ENCODE measurements at regions not wholly inside any gene's neighbourhood (a gene's known extent, or its start where the extent isn't known, plus 50 kb on each side); places are given as distances from the start of the nearest gene placed in this dataset.

DNA sequence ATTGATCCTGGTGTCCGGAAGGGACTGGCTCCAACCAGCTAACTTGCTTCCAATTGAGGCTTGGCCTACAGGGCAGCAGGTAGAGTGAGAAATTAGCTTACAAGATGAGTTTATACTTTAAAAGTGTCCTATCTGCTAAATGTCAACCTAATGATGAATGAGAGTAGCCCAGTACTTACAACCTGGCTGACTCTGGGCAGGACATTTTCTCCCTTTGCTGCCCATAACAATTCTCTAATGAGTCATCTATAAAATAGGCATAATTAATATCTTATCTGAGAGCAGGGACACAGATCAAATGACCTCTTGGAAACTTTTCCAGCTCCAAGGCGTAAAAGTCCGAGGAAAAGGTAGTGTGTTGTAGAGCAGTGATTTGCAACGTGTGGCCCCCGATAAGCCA, 398.4 kb upstream of the BOD1L1 start:
- H3K27ac ChIP-seq, result no peak overlapping the region
- H3K27me3 ChIP-seq, result no peaks in the 10 kb centered on the region
- no peaks in the 10 kb centered on the region for H3K9me3 ChIP-seq
- TF ChIP-seq, protein P1, sequence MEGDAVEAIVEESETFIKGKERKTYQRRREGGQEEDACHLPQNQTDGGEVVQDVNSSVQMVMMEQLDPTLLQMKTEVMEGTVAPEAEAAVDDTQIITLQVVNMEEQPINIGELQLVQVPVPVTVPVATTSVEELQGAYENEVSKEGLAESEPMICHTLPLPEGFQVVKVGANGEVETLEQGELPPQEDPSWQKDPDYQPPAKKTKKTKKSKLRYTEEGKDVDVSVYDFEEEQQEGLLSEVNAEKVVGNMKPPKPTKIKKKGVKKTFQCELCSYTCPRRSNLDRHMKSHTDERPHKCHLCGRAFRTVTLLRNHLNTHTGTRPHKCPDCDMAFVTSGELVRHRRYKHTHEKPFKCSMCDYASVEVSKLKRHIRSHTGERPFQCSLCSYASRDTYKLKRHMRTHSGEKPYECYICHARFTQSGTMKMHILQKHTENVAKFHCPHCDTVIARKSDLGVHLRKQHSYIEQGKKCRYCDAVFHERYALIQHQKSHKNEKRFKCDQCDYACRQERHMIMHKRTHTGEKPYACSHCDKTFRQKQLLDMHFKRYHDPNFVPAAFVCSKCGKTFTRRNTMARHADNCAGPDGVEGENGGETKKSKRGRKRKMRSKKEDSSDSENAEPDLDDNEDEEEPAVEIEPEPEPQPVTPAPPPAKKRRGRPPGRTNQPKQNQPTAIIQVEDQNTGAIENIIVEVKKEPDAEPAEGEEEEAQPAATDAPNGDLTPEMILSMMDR (IDR thresholded peaks at IDR 0.05), result no peak
- intact Hi-C loops (cut with DNase I; ENCODE audit: low total_unique reads), result no loop called here
- H3K36me3 ChIP-seq, result no peaks in the 10 kb centered on the region
- no peak overlapping the region for H3K4me3 ChIP-seq
- DNase-seq, result no peak
- H3K4me1 ChIP-seq, result peaks cover 0 to 15% (median 0%) of the 10 kb centered on the region in 4 donors

- H3K4me3 ChIP-seq, result no peak overlapping the region
- no peak overlapping the region for H3K27ac ChIP-seq
- H3K36me3 ChIP-seq, result no peaks in the 10 kb centered on the region
- intact Hi-C loops (cut with DNase I; ENCODE audit: low total_unique reads), result no loop called here
- no peak for DNase-seq
- TF ChIP-seq, protein P1 (IDR thresholded peaks at IDR 0.05), result no peak
- H3K9me3 ChIP-seq, result no peaks in the 10 kb centered on the region
- H3K4me1 ChIP-seq, result peaks cover 0 to 15% (median 0%) of the 10 kb centered on the region in 4 donors
- H3K27me3 ChIP-seq, result no peaks in the 10 kb centered on the region
Measured at GRCh38 chr4:14028862-14029261, 401.3 kb upstream of the BOD1L1 start.

- Histone ChIP-seq H3K27me3 (no peaks in the 10 kb centered on the region), H3K27ac (no peak overlapping the region), H3K4me1 (no peaks in the 10 kb centered on the region), H3K4me3 (no peak overlapping the region), H3K9me3 (no peaks in the 10 kb centered on the region), H3K36me3 (no peaks in the 10 kb centered on the region)
- DNase-seq, result no peak
- intact Hi-C loops (cut with DNase I; ENCODE audit: low total_unique reads), result no loop called here
- TF ChIP-seq, protein P1 (IDR thresholded peaks at IDR 0.05), result no peak
Measured at GRCh38 chr4:14035076-14035475, 407.6 kb upstream of the BOD1L1 start.

DNA sequence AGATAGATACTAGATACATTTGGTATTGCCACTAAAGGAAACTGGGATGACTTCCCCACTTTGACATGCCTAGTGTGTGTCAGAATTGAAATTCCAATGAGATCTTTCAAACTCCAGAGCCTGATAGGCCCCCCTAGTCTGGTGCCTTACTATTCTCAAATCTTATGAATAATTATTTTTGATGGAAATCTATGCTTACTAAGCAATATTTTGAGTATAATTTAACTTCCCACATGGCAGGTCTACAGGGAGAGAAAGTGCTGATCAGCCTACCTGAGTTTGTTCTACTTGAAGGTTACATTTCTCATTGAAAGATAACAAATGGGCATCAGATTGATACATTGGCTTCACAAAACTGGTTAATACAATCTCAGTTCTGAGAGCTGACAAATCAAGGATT, 415.7 kb upstream of the BOD1L1 start:
- H3K4me1 ChIP-seq, result no peaks in the 10 kb centered on the region
- TF ChIP-seq, protein P1 (IDR thresholded peaks at IDR 0.05), result no peak
- no peak overlapping the region for H3K4me3 ChIP-seq
- no peaks in the 10 kb centered on the region for H3K27me3 ChIP-seq
- intact Hi-C loops (cut with DNase I; ENCODE audit: low total_unique reads), result no loop called here
- H3K36me3 ChIP-seq, result no peaks in the 10 kb centered on the region
- H3K27ac ChIP-seq, result no peak overlapping the region
- H3K9me3 ChIP-seq, result no peaks in the 10 kb centered on the region
- no peak for DNase-seq

- H3K9me3 ChIP-seq, result no peaks in the 10 kb centered on the region
- intact Hi-C loops (cut with DNase I; ENCODE audit: low total_unique reads), result no loop called here
- H3K36me3 ChIP-seq, result no peaks in the 10 kb centered on the region
- no peak for DNase-seq
- H3K4me1 ChIP-seq, result no peaks in the 10 kb centered on the region
- H3K4me3 ChIP-seq, result no peak overlapping the region
- H3K27me3 ChIP-seq, result no peaks in the 10 kb centered on the region
- TF ChIP-seq, protein P1 (IDR thresholded peaks at IDR 0.05), result no peak
- H3K27ac ChIP-seq, result no peak overlapping the region
Measured at GRCh38 chr4:14046642-14047041, 419.1 kb upstream of the BOD1L1 start.

DNA sequence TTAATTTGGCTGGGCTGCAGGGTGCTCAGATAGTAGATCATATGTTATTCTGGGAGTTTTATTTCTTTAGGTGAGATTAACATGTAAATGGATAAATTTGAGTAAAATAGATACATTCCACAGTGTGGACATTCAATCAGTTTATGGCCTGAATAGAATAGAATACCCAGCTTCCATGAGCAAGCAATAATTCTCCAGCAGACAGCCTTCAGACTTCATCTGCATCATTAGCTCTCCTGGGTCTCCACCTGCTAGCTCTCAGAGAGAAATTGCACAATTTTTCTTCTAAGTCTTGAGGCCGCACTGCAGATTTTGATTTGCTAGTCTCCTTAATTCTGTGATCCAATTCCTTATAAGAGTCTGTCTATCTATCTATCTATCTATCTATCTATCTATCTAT, 420.3 kb upstream of the BOD1L1 start:
- no peak for DNase-seq
- TF ChIP-seq, protein P1 (IDR thresholded peaks at IDR 0.05), result no peak
- Histone ChIP-seq H3K36me3 (no peaks in the 10 kb centered on the region), H3K4me3 (no peak overlapping the region), H3K9me3 (no peaks in the 10 kb centered on the region), H3K27me3 (no peaks in the 10 kb centered on the region), H3K27ac (no peak overlapping the region), H3K4me1 (no peaks in the 10 kb centered on the region)
- intact Hi-C loops (cut with DNase I; ENCODE audit: low total_unique reads), result no loop called here

Data from tibial artery (tissue), 4 donors.